Erythroblast (primary cell): ENCODE measurements at regions not wholly inside any gene's neighbourhood (a gene's known extent, or its start where the extent isn't known, plus 50 kb on each side); places are given as distances from the start of the nearest gene placed in this dataset.

Experiments
- GATA1 ChIP-seq: IDR thresholded peaks from 2 replicates; pipeline ENCODE4 v1.6.1; 2011; ENCODE audit warnings: low read depth, mild to moderate bottlenecking, control low read depth, low read length, moderate library complexity
- POLR2A ChIP-seq: IDR thresholded peaks from 2 replicates; pipeline ENCODE4 v1.6.1; 2011; ENCODE audit warnings: mild to moderate bottlenecking, low read length

DNA sequence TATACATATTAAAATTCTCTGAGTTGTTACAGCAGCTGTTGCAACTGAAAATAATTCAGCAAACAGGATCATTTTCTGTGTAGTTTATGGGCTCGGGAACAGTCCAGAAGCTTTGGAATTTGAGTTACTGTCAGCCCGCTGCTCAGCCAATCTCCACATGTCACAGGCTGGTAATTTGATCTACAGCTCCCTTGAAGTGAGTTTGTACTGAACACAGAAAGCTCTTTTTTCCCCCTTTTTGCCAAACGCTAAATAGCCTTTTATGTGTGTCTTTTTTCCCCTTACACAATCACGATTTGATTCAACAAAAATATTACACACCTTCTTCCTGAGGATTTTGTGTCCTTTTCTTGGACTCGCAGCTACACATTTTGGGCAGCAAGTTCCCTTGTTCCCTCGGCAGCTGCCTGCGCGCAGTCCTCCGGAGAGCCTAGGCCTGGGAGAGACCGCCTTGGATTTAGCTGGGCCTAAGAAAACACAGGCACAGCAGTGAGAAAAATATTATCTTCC is 371.4 kb downstream of the KCNRG start:
- TF ChIP-seq POLR2A (no peak), GATA1 (no peak)
